ENCODE measurements at regions not wholly inside any gene's neighbourhood (a gene's known extent, or its start where the extent isn't known, plus 50 kb on each side); places are given as distances from the start of the nearest gene placed in this dataset.
A peak's percentile ranks its signal among the peaks of the same experiment; 100 is the strongest.

DNA sequence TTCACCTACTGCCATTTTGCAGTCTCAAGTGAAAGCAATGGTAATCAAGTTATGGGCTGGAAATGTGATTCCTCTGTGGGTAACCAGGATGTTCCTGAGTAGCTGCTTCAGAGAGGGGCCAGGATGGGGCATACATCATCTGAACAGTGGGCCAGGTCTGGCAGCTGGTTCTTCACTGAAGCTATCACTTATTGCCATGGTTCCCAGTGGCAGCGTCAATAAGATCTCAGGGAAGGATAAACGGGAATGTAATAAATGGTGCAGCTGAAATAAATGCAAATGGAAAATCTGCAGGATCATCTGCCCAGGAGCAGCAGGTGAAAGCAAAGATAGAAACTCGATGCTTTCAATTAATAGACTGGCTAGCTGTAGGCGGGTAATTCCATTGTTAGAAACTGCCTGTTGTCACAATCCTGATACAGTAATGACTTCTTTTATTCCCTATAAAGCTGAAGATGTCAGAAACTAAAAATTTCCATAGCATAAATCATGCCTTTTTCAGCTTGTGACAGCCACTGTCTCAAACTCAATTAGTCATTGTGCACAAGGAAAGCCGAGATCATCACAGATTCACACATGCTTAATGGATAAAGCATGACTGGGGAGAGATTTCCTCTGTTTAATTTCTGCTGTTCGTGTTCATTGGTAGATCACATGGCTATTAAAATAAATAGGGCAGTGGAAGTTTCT is 56.2 kb upstream of the CCDC85A start:
- DNase-seq (ENCODE audit: low spot score), result no peak
- Histone ChIP-seq H4K20me1 (ENCODE audit: insufficient read depth, poor library complexity, severe bottlenecking) (no peaks in the 10 kb centered on the region), H3K36me3 (replicated peaks; ENCODE audit: insufficient read depth, low read depth) (no peaks in the 10 kb centered on the region), H3K27ac (no peak overlapping the region), H3K27me3 (no peaks in the 10 kb centered on the region), H3K4me1 (ENCODE audit: insufficient read depth) (no peaks in the 10 kb centered on the region), H3K9me2 (replicated peaks; ENCODE audit: insufficient read depth) (no peaks in the 10 kb centered on the region), H2AFZ (no peak overlapping the region), H3K9me3 (ENCODE audit: low read depth) (no peaks in the 10 kb centered on the region), H3K79me2 (no peaks in the 10 kb centered on the region), H3K4me3 (no peak overlapping the region), H3K4me2 (no peak overlapping the region)
- WGBS (ENCODE audit: low lambda C conversion rate, missing lambda C conversion rate), result 61% methylated on average over 6 of the region's 6 CpGs
- TF ChIP-seq EZH2phosphoT487 (IDR thresholded peaks at IDR 0.05; ENCODE audit: low read depth, severe bottlenecking, unreplicated experiment) (no peak), CTCF (IDR thresholded peaks at IDR 0.05; ENCODE audit: poor library complexity) (no peak), EZH2 (IDR thresholded peaks at IDR 0.05; ENCODE audit: borderline replicate concordance) (no peak)

DNA sequence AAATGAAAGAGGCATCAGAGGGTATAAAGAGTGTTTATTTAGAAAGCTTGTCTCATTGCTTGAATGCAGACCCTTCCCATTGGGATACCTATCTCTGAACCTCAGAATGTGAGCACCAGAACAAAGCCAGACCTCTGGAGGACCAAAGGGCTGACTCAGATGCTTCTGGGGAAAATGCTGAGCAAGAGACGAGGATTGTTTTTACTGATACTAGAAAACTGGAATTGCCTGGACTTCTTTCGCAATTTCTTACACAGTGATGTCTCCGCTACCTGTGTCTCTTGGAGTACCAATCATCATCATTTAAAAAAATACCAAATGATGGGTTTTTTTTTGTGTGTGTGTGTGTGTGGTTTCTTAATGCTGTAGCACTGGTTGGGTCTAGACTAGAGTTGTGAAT is 55.6 kb upstream of the CCDC85A start:
- Histone ChIP-seq H3K4me1 (ENCODE audit: insufficient read depth) (no peaks in the 10 kb centered on the region), H3K79me2 (no peaks in the 10 kb centered on the region), H3K36me3 (replicated peaks; ENCODE audit: insufficient read depth, low read depth) (no peaks in the 10 kb centered on the region), H3K9me3 (ENCODE audit: low read depth) (no peaks in the 10 kb centered on the region), H3K4me2 (no peak overlapping the region), H3K4me3 (no peak overlapping the region), H3K27me3 (no peaks in the 10 kb centered on the region), H2AFZ (no peak overlapping the region), H3K27ac (no peak overlapping the region), H3K9me2 (replicated peaks; ENCODE audit: insufficient read depth) (no peaks in the 10 kb centered on the region), H4K20me1 (ENCODE audit: insufficient read depth, poor library complexity, severe bottlenecking) (no peaks in the 10 kb centered on the region)
- DNase-seq (ENCODE audit: low spot score), result no peak
- 80% methylated on average over 3 of the region's 3 CpGs for WGBS (ENCODE audit: low lambda C conversion rate, missing lambda C conversion rate)
- TF ChIP-seq EZH2phosphoT487 (IDR thresholded peaks at IDR 0.05; ENCODE audit: low read depth, severe bottlenecking, unreplicated experiment) (no peak), EZH2 (IDR thresholded peaks at IDR 0.05; ENCODE audit: borderline replicate concordance) (no peak), CTCF (IDR thresholded peaks at IDR 0.05; ENCODE audit: poor library complexity) (no peak)

GRCh38 chr2:56130463-56131070 is 53.2 kb upstream of the CCDC85A start:
- Histone ChIP-seq H3K4me2 (no peak overlapping the region), H4K20me1 (ENCODE audit: insufficient read depth, poor library complexity, severe bottlenecking) (no peaks in the 10 kb centered on the region), H3K9me3 (ENCODE audit: low read depth) (no peaks in the 10 kb centered on the region), H3K9me2 (replicated peaks; ENCODE audit: insufficient read depth) (no peaks in the 10 kb centered on the region), H3K4me3 (no peak overlapping the region), H3K4me1 (ENCODE audit: insufficient read depth) (no peaks in the 10 kb centered on the region), H3K27me3 (no peaks in the 10 kb centered on the region), H3K36me3 (replicated peaks; ENCODE audit: insufficient read depth, low read depth) (no peaks in the 10 kb centered on the region), H2AFZ (no peak overlapping the region), H3K79me2 (no peaks in the 10 kb centered on the region), H3K27ac (no peak overlapping the region)
- TF ChIP-seq CTCF (IDR thresholded peaks at IDR 0.05; ENCODE audit: poor library complexity), result peak; percentile 53
- no peak for TF ChIP-seq EZH2 (IDR thresholded peaks at IDR 0.05; ENCODE audit: borderline replicate concordance)
- TF ChIP-seq EZH2phosphoT487 (IDR thresholded peaks at IDR 0.05; ENCODE audit: low read depth, severe bottlenecking, unreplicated experiment), result no peak
- WGBS (ENCODE audit: low lambda C conversion rate, missing lambda C conversion rate), result 72% methylated on average over 5 of the region's 5 CpGs
- peak; percentile 40 for DNase-seq (ENCODE audit: low spot score)

Data from hepatocyte (in vitro differentiated cells).